ENCODE measurements at regions not wholly inside any gene's neighbourhood (a gene's known extent, or its start where the extent isn't known, plus 50 kb on each side); places are given as distances from the start of the nearest gene placed in this dataset.
A peak's percentile ranks its signal among the peaks of the same experiment; 100 is the strongest.

GRCh38 chr3:159922861-159923312 is 65.7 kb upstream of the IL12A start:
- TF ChIP-seq POLR2A (IDR thresholded peaks at IDR 0.05; ENCODE audit: low read depth, low read length) (0 out of 2 replicates have a peak, but pooled peaks have one; percentile 31), TAF1 (IDR thresholded peaks at IDR 0.05; ENCODE audit: borderline replicate concordance, low read depth, low read length) (no peak), POLR2AphosphoS5 (IDR thresholded peaks at IDR 0.05; ENCODE audit: low read depth, low read length) (no peak)

All from GM12892 (cell line).